GM10266 (cell line): ENCODE measurements at regions not wholly inside any gene's neighbourhood (a gene's known extent, or its start where the extent isn't known, plus 50 kb on each side); places are given as distances from the start of the nearest gene placed in this dataset.

Experiments
- DNase-seq: peaks from one replicate; pipeline ENCODE4 v3.0.0; 2012; ENCODE audit errors: extremely low spot score
- TF ChIP-seq, protein P1 (sequence below): IDR thresholded peaks from 2 replicates; pipeline ENCODE4 v1.5.1; 2012; ENCODE audit warnings: mild to moderate bottlenecking, low read depth; ENCODE audit not compliant: control insufficient read depth, insufficient read depth; ENCODE audit errors: missing control alignments

DNA sequence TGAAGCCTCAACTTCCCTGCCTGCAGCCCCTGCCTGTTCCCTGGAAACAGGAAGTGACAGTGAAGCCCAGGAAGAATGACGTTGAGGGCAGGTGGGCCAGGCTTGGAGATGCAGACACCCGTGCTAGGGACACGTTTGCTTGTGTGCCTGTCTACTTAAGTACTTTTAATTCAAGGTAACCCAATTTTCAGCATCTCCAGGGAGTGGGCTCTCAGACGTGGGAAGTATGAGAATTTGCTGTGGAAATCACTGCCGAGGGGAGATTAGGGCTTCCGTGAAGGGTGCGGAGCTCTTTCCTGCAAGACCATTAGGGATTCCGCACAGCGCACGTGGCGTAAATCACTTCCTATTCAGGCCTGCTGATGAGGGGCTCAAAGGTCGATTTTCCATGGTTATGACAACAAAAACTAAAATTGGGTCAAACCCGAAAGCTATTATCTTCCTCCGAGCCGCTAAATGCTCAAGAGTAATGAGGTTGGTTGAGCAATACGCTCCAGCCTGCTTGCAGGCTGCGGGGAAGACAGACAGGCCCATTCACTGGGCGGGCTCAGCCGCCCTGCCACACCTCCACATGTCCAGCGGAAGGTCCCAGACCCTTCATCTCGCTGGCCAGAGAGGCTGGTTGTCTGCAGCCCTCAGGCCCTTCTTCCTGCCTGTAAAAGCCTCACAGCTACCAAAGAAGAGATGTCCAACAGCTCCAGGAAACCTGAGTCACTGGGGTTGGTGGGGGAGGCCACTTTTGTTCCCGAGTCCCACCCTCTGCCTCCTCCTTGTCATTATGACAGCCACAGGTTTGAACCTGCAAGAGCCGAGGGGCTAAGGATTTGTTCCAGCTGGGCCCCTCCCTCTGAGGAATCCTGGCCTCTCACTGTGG is 109.9 kb downstream of the RBFOX3 start:
- no peak for DNase-seq
- TF ChIP-seq, protein P1, sequence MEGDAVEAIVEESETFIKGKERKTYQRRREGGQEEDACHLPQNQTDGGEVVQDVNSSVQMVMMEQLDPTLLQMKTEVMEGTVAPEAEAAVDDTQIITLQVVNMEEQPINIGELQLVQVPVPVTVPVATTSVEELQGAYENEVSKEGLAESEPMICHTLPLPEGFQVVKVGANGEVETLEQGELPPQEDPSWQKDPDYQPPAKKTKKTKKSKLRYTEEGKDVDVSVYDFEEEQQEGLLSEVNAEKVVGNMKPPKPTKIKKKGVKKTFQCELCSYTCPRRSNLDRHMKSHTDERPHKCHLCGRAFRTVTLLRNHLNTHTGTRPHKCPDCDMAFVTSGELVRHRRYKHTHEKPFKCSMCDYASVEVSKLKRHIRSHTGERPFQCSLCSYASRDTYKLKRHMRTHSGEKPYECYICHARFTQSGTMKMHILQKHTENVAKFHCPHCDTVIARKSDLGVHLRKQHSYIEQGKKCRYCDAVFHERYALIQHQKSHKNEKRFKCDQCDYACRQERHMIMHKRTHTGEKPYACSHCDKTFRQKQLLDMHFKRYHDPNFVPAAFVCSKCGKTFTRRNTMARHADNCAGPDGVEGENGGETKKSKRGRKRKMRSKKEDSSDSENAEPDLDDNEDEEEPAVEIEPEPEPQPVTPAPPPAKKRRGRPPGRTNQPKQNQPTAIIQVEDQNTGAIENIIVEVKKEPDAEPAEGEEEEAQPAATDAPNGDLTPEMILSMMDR, result no peak

DNA sequence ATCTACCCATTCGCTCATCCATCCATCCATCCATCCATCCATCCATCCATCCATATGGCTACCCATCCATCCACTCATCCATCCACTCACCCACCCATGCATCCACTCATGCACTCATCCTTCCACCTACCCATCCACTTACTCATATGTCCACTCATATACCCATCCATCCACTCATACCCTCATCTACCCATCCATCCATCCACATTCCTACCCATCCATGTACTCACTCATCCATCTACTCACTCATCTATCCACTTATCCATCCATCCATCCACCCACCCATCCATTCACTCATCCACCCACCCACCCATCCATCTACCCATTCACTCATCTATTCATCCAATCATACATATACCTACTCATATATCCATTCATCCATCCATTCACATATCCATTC is 112.0 kb downstream of the RBFOX3 start:
- TF ChIP-seq, protein P1, result no peak
- no peak for DNase-seq

DNA sequence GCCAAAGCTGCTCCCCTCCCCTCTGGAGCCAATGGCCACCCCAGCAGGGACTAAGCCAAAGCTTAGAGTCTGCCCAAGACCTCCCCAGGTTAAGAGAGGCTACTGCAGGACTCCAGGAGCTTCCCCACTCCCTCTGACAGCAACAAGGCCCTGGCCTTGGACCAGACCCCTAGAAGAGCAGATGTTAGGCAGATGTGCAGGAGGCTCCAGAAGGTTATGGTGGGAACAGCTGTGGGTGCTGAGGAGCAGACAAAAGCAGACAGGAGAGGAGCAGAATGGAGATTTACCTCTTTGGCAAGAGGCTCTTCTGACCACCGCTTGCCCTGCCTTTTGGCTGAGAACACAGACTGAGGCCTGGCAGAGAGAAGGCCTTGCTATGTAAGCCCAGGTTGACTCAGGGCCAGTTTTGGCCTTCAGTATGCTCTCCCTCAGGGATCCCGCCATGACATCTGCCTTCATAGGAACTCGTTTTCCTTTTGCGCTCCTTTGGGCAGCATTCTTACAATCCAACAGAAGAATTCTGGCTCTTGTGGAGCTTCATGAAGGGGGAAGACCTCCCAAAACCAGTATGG is 113.0 kb downstream of the RBFOX3 start:
- TF ChIP-seq, protein P1, result no peak
- DNase-seq, result no peak

DNA sequence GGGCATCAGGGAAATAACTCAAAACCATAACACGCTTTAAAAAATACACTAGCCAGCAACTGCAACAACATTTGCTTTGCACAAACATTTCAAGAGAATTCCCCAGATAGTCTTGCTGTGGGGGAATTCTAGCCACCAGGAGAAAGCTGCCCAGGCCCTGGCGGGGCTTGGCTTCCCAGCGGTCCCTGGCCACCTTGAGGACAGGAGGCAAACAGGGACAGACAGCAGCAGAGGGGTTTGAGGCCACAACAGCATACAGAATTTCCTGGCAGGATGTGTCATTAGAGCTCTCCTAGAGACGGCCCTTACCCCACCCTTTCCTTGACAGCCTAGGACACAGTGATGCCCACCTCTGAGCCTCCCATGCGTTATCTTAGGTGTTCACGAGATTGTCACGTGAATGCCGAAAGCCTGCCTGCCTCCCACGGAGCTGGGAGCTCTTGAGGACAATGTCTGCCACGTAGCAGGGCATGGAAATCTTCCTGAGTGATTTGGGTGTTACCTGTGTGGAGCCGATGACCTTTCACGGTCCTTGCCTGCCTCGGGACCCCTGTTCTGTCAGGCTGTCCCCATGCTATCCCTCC is 114.3 kb downstream of the RBFOX3 start:
- TF ChIP-seq, protein P1, result no peak
- DNase-seq, result no peak

DNA sequence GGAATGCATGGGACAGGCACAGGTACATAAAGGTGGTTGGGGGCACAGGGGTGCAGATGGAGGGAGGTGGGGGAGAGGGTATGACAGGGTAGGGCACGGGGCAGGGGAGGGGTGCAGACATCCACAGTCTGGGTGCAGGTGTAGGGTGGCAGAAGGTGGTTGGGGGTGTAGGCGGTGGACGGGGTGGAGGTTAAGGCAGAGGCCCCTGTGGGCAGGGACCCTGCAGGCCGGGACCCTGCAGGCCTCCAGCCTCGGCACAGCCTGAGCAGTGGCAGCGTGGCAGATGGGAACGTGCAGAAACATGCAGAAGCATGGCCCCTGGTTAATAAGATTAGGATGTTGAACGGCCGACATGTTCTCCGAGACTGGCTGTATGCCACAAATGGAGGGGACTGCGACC is 115.2 kb downstream of the RBFOX3 start:
- TF ChIP-seq, protein P1, result no peak
- no peak for DNase-seq

DNA sequence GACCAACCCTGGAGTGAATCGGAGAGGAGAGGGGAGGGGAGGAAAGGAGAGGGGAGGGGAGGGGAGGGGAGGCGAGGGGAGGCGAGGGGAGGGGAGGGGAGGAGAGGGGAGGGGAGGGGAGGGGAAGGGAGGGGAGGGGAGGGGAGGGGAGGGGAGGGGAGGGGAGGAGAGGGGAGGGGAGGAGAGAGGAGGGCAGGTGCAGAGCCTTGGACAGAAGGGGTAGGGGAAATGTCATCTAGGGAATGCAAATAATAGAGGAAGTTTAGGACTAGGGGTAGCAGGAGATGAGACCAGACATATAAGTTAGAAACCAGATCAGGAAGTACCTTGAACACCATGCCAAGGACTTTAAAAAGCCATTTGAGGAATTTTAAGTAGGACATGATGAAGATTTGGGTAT is 119.8 kb downstream of the RBFOX3 start:
- no peak for DNase-seq
- TF ChIP-seq, protein P1, result no peak

DNA sequence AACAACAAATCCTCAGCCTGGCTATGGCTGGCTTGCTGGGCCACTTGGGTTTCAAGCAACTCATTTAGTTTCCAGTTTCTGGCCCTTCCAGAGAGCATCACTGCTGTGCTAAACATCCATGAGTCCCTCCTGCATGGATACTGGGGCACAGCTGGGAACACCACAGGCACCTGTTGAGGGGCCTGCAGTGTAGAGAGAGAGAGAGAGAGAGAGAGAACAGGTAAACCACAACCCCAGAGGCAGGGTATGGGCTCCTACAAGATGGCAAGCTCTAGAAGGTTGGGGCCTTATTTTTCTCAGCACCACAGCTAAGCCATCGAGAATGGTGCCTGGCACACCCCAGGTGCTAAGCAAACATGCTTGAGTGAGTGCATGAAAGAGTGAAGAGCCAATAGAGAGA is 120.3 kb downstream of the RBFOX3 start:
- TF ChIP-seq, protein P1, result no peak
- DNase-seq, result no peak
